Duodenal mucosa (tissue), 2 donors: ENCODE measurements at regions not wholly inside any gene's neighbourhood (a gene's known extent, or its start where the extent isn't known, plus 50 kb on each side); places are given as distances from the start of the nearest gene placed in this dataset.

Source experiments
- H3K27ac ChIP-seq: one replicate; pipeline ENCODE4 v1.7.0; 2013; ENCODE audit warnings: low read depth, low read length
- H3K27me3 ChIP-seq, 2 donors: one replicate each; pipeline ENCODE4 v1.7.0; 2013; ENCODE audit warnings: low read length in 2 of 2, control low read depth in 1 of 2; ENCODE audit not compliant: insufficient read depth in 2 of 2, control insufficient read depth in 1 of 2
- H3K36me3 ChIP-seq, 2 donors: one replicate each; pipeline ENCODE4 v1.7.0; 2013; ENCODE audit warnings: low read length in 2 of 2, control low read depth in 1 of 2; ENCODE audit not compliant: insufficient read depth in 2 of 2, control insufficient read depth in 1 of 2
- H3K4me1 ChIP-seq, 2 donors: one replicate each; pipeline ENCODE4 v1.7.0; 2013; ENCODE audit warnings: low read length in 2 of 2, control low read depth in 1 of 2; ENCODE audit not compliant: insufficient read depth in 2 of 2, control insufficient read depth in 1 of 2
- H3K4me3 ChIP-seq, 2 donors: one replicate each; pipeline ENCODE4 v1.7.0; 2013; ENCODE audit warnings: low read length in 2 of 2, low read depth in 1 of 2
- H3K9ac ChIP-seq, 2 donors: one replicate each; pipeline ENCODE4 v1.7.0; 2013; ENCODE audit warnings: low read length in 2 of 2, low read depth in 1 of 2
- H3K9me3 ChIP-seq, 2 donors: one replicate each; pipeline ENCODE4 v1.7.0; 2013; ENCODE audit warnings: low read length in 2 of 2, control low read depth in 1 of 2; ENCODE audit not compliant: control insufficient read depth in 1 of 2

DNA sequence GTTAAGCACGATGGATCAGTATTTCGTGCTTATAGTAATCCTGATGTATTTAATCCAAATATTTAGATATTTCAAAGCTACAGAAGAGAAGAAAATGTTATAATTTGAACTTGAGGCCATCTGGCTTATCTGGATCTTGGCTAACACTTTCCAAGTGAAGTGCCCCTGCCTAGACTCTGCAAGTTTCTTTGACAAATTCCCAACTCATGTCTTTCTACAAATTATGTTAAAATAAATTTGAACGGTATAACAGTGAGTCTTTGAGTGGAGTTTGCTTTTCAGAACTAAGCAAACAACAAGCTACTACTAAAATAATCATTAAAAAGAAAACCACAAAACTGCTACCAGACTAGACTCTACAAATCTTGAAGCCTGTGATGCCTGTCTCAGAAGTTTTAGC is 374.4 kb upstream of the PRICKLE1 start:
- Histone ChIP-seq H3K27ac (no peak overlapping the region), H3K4me1 (no peaks in the 10 kb centered on the region), H3K36me3 (no peaks in the 10 kb centered on the region), H3K9me3 (no peaks in the 10 kb centered on the region), H3K27me3 (no peaks in the 10 kb centered on the region), H3K9ac (no peak overlapping the region), H3K4me3 (no peak overlapping the region)

DNA sequence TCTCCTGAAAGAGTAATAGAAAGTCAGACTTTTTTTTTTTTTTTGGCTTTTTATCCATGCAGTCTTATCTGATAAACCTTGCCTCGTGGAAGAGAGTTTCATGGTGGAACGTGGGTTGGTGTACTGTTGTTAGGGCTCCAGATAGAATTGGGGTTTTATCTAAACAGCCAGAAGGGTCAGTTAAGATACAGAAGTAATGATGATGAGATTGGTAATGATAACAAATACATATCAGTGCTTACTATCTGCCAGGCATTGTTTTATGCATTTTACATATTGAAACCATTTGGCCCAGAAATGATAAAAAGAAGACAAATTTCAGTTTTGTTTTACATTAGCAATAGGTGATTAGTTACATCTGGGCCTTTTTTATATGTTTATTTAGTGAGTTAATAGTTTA is 372.8 kb upstream of the PRICKLE1 start:
- no peak overlapping the region for H3K9ac ChIP-seq
- no peaks in the 10 kb centered on the region for H3K4me1 ChIP-seq
- H3K36me3 ChIP-seq: no peaks in the 10 kb centered on the region
- no peaks in the 10 kb centered on the region for H3K27me3 ChIP-seq
- peaks cover 0 to 2% of the 10 kb centered on the region in 2 donors for H3K9me3 ChIP-seq
- H3K27ac ChIP-seq: no peak overlapping the region
- H3K4me3 ChIP-seq: no peak overlapping the region

DNA sequence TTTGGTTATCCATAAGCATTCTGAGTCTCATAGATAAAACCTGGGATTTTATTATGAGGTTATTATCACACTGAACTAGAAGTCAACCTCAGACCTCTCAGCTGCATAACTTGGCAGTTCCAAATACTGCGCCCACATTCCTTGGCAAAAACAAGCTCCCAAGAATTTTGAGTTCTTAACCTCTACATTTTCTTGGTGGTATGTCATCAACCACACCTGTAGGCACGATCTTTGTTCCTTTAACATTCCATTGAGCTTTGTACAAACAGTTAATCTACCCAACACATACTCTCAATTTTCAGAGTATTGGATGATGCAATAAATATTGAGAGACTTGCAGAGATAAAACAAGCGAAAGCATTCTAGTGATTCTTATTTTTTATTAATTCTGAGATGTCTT is 371.8 kb upstream of the PRICKLE1 start:
- H3K9me3 ChIP-seq: peaks cover 0 to 2% of the 10 kb centered on the region in 2 donors
- no peak overlapping the region for H3K9ac ChIP-seq
- H3K27me3 ChIP-seq: no peaks in the 10 kb centered on the region
- H3K27ac ChIP-seq: no peak overlapping the region
- no peaks in the 10 kb centered on the region for H3K4me1 ChIP-seq
- no peaks in the 10 kb centered on the region for H3K36me3 ChIP-seq
- no peak overlapping the region for H3K4me3 ChIP-seq

DNA sequence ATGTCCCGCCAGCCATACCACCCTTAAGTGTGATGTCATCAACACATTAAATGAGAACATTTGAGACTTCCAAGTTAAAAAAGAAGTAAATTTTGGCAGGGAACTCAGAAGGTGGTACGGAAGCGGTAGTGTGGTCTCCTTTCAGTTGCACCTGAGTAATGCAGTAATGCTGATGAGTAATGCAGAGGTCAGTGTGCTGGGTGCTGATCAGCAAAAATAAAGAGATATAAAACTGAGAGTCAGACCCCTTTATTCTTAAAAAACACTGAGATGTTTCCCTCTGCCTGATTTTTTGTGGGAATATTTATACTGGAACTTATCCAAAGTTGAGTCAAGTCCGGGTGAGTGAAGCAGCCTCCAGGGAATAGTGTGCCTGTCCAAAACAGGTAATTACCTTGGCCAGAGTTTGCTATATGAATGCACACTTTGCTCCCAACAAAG is 370.6 kb upstream of the PRICKLE1 start:
- peaks cover 0 to 2% of the 10 kb centered on the region in 2 donors for H3K9me3 ChIP-seq
- no peaks in the 10 kb centered on the region for H3K36me3 ChIP-seq
- H3K27me3 ChIP-seq: no peaks in the 10 kb centered on the region
- no peaks in the 10 kb centered on the region for H3K4me1 ChIP-seq
- H3K27ac ChIP-seq: no peak overlapping the region
- H3K4me3 ChIP-seq: no peak overlapping the region
- H3K9ac ChIP-seq: no peak overlapping the region

DNA sequence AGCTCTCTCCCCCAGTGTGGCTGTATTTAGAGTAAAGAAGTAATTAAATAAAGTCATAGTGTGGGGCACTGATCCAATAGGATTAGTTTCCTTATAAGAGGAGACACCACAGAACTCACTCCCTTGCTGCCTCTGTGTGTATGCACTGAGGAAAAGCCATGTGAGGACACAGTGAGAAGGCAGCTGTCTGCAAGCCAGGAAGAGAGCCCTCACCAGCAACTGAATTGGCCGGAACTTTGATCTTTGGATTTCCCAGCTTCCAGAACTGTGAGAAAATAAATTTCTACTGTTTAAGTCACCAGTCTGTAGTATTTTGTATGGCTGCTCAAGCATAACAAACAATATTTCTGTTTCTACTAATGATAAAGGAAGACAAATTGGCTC is 368.7 kb upstream of the PRICKLE1 start:
- no peaks in the 10 kb centered on the region for H3K4me1 ChIP-seq
- H3K9ac ChIP-seq: no peak overlapping the region
- H3K9me3 ChIP-seq: peaks cover 0 to 2% of the 10 kb centered on the region in 2 donors
- H3K4me3 ChIP-seq: no peak overlapping the region
- H3K27me3 ChIP-seq: no peaks in the 10 kb centered on the region
- no peaks in the 10 kb centered on the region for H3K36me3 ChIP-seq
- H3K27ac ChIP-seq: no peak overlapping the region

DNA sequence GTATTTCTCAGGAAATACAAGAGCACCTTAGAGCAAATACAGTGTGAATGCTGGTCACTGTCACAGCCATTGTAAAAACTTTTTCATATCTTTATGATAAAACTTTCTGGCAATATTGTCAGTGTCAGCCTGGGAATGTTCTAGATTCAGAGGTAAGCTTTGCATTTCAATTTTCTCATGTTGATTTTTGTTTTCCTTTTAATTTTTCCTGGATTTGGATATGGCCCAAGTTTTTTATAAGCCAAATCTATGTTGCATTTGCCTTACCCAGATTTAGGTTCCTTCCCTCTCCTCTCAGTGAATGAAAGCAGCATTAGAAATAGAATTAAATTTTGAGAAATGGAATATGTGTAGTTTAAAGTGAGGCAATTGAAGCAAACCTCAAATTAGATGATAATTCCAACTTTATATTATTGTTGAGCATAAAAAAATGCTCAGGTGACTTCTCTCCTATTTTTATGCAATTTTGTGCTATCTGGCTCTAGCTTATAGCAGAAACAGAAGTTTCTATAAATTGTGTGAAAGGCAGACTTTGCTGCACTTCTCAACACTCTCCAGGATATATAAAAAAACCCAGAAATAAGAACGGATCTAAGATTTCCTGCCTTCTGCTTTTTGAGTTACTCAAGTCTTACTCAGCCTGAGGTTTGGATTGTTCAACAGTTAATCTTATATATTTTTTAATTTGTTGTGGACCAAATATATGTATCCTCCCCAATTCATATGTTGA is 368.2 kb upstream of the PRICKLE1 start:
- Histone ChIP-seq H3K4me3 (no peak overlapping the region), H3K9ac (no peak overlapping the region), H3K36me3 (no peaks in the 10 kb centered on the region), H3K27ac (no peak overlapping the region), H3K27me3 (no peaks in the 10 kb centered on the region), H3K9me3 (peaks cover 0 to 2% of the 10 kb centered on the region in 2 donors), H3K4me1 (no peaks in the 10 kb centered on the region)

DNA sequence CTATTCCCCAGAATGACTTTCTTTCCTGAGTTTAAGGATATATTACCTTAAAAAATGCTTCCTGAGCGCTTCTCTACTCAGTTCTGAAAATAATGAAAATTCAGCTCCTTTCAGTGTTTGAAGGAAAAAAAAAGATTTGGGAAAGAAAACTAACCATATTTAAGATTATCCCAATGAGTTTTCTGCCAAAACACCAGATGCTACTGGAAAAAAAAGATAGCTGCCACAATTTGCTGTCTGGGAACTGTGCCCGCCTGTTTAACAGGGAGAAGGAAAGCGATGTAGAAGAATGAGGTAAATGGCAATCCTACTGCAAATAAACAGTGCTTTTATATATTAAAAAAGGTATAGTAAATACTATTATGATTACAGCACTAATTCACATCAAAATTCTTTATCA is 367.6 kb upstream of the PRICKLE1 start:
- H3K9me3 ChIP-seq: peaks cover 0 to 2% of the 10 kb centered on the region in 2 donors
- no peaks in the 10 kb centered on the region for H3K4me1 ChIP-seq
- no peaks in the 10 kb centered on the region for H3K27me3 ChIP-seq
- no peaks in the 10 kb centered on the region for H3K36me3 ChIP-seq
- H3K9ac ChIP-seq: no peak overlapping the region
- no peak overlapping the region for H3K27ac ChIP-seq
- no peak overlapping the region for H3K4me3 ChIP-seq

DNA sequence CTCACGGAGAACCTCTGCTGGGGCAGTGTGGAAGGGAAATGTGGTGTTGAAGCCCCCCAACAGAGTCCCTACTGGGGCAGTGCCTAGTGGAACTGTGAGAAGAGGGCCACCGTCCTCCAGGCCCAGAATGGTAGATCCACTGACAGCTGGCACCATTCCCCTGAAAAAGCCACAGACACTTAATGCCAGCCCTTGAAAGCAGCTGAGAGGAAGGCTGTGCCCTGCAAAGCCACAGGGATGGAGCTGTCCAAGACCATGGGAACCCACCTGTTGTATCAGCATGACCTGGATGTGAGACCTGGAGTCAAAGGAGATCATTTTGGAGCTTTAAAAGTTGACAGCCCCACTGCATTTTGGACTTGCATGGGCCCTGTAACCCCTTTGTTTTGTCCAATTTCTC is 363.5 kb upstream of the PRICKLE1 start:
- no peaks in the 10 kb centered on the region for H3K27me3 ChIP-seq
- no peak overlapping the region for H3K27ac ChIP-seq
- no peaks in the 10 kb centered on the region for H3K4me1 ChIP-seq
- no peaks in the 10 kb centered on the region for H3K36me3 ChIP-seq
- no peaks in the 10 kb centered on the region for H3K9me3 ChIP-seq
- no peak overlapping the region for H3K4me3 ChIP-seq
- H3K9ac ChIP-seq: no peak overlapping the region

DNA sequence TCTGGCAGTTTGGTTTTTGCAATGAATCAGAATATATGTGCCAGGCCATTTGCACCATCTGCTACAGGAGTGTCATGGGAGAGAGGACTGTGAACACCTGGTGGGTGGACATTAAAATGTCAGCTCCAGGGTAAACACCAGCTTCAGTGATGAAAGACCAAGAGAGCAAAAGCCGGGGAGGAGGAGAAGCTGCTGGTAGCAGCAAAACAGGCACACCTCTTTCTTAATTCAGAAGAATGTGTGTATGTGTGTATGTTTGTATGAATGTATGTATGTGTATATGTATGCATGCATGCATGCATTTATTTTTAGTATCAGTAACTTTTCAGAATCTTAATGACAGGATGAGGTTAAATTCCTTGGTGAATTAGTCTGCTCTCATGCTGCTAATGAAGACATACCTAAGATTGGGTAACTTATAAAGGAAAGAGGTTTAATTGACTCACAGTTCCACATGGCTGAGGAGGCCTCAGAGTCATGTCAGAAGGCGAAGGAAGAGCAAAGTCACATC is 357.4 kb upstream of the PRICKLE1 start:
- no peak overlapping the region for H3K27ac ChIP-seq
- H3K4me3 ChIP-seq: no peak overlapping the region
- H3K36me3 ChIP-seq: no peaks in the 10 kb centered on the region
- H3K4me1 ChIP-seq: no peaks in the 10 kb centered on the region
- H3K27me3 ChIP-seq: no peaks in the 10 kb centered on the region
- H3K9ac ChIP-seq: no peak overlapping the region
- peaks cover 0 to 4% of the 10 kb centered on the region in 2 donors for H3K9me3 ChIP-seq

DNA sequence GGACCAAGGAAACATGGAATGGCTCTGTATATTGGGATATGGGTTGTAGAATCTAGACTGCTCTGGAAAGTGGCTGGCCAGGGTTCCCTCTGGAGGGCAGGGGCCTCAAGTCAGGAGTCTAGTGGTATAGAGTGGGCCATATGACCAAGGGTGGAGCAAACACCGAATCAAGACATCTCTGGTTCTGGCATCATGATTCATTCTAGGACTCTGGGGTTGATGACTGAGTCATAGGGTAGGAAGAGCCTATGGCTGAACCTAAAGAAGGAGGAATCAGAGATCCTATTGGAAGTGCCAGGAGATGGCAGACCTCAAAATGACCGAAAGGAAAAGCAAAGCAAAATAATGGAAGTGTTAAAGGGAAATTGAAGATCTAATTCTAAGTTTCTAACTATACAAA is 356.4 kb upstream of the PRICKLE1 start:
- H3K27ac ChIP-seq: no peak overlapping the region
- H3K4me1 ChIP-seq: no peaks in the 10 kb centered on the region
- peaks cover 0 to 4% of the 10 kb centered on the region in 2 donors for H3K9me3 ChIP-seq
- H3K36me3 ChIP-seq: no peaks in the 10 kb centered on the region
- H3K9ac ChIP-seq: no peak overlapping the region
- H3K4me3 ChIP-seq: no peak overlapping the region
- no peaks in the 10 kb centered on the region for H3K27me3 ChIP-seq
